Choroid plexus epithelial cell (primary cell): ENCODE measurements at regions not wholly inside any gene's neighbourhood (a gene's known extent, or its start where the extent isn't known, plus 50 kb on each side); places are given as distances from the start of the nearest gene placed in this dataset.

Experiments
- DNase-seq: peaks from one replicate; pipeline ENCODE4 v3.0.0-alpha.2; 2010; ENCODE audit warnings: low read depth
- H3K4me3 ChIP-seq: 2 replicates; pipeline ENCODE4 v1.5.1; 2011; ENCODE audit warnings: low read depth, mild to moderate bottlenecking, control low read depth, low read length, moderate library complexity
- TF ChIP-seq, protein P1 (sequence below): conservative IDR thresholded peaks from 2 replicates; pipeline ENCODE4 v1.5.1; 2011; ENCODE audit warnings: low read depth, mild to moderate bottlenecking, control low read depth, inconsistent platforms, low read length, moderate library complexity

- TF ChIP-seq, protein P1, sequence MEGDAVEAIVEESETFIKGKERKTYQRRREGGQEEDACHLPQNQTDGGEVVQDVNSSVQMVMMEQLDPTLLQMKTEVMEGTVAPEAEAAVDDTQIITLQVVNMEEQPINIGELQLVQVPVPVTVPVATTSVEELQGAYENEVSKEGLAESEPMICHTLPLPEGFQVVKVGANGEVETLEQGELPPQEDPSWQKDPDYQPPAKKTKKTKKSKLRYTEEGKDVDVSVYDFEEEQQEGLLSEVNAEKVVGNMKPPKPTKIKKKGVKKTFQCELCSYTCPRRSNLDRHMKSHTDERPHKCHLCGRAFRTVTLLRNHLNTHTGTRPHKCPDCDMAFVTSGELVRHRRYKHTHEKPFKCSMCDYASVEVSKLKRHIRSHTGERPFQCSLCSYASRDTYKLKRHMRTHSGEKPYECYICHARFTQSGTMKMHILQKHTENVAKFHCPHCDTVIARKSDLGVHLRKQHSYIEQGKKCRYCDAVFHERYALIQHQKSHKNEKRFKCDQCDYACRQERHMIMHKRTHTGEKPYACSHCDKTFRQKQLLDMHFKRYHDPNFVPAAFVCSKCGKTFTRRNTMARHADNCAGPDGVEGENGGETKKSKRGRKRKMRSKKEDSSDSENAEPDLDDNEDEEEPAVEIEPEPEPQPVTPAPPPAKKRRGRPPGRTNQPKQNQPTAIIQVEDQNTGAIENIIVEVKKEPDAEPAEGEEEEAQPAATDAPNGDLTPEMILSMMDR = no peak
- no peak for DNase-seq
- H3K4me3 ChIP-seq = no peak overlapping the region
Observed at GRCh38 chr5:2660315-2660714, 91.2 kb downstream of the IRX2 start.

DNA sequence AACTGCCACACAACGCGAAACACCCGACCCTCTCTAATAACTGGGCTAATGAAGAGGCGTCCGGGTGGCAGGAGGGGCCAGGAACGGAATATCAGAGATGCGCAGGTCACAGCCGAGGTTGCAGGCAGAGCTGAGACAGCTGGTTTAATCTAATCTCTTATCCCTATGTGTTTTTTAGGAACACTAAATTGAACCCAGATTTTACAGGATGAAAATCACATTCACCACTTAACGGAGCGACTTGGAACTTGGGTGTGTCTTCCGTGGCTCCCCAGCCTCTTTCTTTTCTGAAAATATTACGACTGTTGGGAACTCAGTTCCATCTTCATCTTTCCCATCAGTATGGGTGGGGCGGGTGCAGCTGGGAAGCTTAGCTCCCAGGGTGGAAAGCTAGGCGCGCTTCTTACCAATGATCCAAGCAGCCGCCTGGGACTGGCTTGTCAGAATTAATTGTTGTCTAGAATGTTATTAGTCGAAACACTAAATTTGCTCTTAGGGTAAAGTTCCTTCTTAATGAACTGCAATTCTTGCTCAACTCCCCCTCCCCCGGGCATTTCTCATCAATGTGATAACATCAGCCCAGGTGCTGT, 92.5 kb downstream of the IRX2 start:
- H3K4me3 ChIP-seq = no peak overlapping the region
- no peak for DNase-seq
- TF ChIP-seq, protein P1 = no peak

GRCh38 chr5:2658447-2658846, 93.0 kb downstream of the IRX2 start:
- TF ChIP-seq, protein P1 = no peak
- DNase-seq = no peak
- no peak overlapping the region for H3K4me3 ChIP-seq

- DNase-seq = no peak
- TF ChIP-seq, protein P1 = no peak
Observed at GRCh38 chr5:2657151-2657550, 94.3 kb downstream of the IRX2 start.

GRCh38 chr5:2656206-2656605, 95.3 kb downstream of the IRX2 start:
- no peak overlapping the region for H3K4me3 ChIP-seq
- no peak for DNase-seq
- TF ChIP-seq, protein P1 = no peak

More at GRCh38 chr5:2657151-2657550, 94.3 kb downstream of the IRX2 start:
- no peak overlapping the region for H3K4me3 ChIP-seq

- TF ChIP-seq, protein P1 = no peak
- no peak for DNase-seq
- no peak overlapping the region for H3K4me3 ChIP-seq
Observed at GRCh38 chr5:2653991-2654390, 97.5 kb downstream of the IRX2 start.

- no peak overlapping the region for H3K4me3 ChIP-seq
- TF ChIP-seq, protein P1 = no peak
- DNase-seq = no peak
Observed at GRCh38 chr5:2651116-2651515, 100.4 kb downstream of the IRX2 start.
